HL-60/S4 (cell line): ENCODE measurements at regions not wholly inside any gene's neighbourhood (a gene's known extent, or its start where the extent isn't known, plus 50 kb on each side); places are given as distances from the start of the nearest gene placed in this dataset.

Source experiments
- in situ Hi-C: fragments of 300-500 bp; cut with MboI; formaldehyde crosslinking; loops from 2 replicates; pipeline ENCODE4 v1.14.3; 2022; ENCODE audit warnings: low sequenced_read_pairs

DNA sequence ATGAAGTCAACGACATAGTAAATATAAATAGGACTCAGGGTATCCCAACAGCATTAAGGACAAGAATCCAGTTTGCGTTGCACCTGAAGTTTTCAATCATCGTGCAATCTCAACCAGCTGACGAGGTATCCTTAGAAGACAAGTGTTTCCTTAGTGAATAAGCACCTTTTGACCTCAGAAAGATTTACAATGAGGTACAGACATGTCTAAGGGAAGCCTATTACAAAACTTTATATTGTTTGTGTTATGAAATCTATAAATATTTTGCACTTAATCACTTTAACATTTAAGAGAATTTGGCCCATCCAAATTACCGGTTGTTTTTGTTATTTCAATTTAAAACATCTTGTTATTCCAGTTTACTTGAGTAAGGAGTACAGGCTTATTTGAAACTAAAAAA, 64.9 kb upstream of the PRICKLE2 start:
- in situ Hi-C loops, result no loop called here

- in situ Hi-C loops, result no loop called here
These were observed 64.4 kb upstream of the PRICKLE2 start for GRCh38 chr3:64289622-64290021.

GRCh38 chr3:64278625-64279024, 53.4 kb upstream of the PRICKLE2 start:
- in situ Hi-C loops, result no loop called here

- in situ Hi-C loops, result no loop called here
These were observed 50.9 kb upstream of the PRICKLE2 start for GRCh38 chr3:64276131-64276530.
